ENCODE measurements at regions not wholly inside any gene's neighbourhood (a gene's known extent, or its start where the extent isn't known, plus 50 kb on each side); places are given as distances from the start of the nearest gene placed in this dataset.

GRCh38 chr15:72966641-72967040 lies 85.6 kb upstream of the NEO1 start:
- FAIRE-seq (no peak), DNase-seq (ENCODE audit: low spot score) (no peak)

DNA sequence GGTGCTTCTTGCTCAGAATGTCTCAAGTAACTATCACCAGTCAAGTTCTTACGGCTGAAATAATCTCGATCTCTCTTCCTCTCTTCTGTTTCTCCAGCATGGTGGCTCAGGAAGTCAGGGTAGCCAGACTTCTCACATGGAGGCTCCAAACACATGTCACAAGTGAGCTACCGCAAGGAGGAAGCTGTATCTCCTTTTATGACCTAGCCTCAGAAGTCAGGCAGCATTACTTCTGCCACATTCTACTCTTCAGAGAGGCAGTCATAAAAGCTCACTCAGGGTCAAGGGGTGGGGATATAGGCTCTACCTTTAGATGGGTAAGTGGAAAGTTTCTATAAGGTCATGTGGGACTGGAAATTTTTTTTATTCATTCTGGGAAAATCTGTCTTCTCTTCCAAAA lies 86.6 kb upstream of the NEO1 start:
- FAIRE-seq: no peak
- no peak for DNase-seq (ENCODE audit: low spot score)

GRCh38 chr15:72964542-72964941 lies 87.7 kb upstream of the NEO1 start:
- DNase-seq (ENCODE audit: low spot score) (no peak), FAIRE-seq (no peak)

DNA sequence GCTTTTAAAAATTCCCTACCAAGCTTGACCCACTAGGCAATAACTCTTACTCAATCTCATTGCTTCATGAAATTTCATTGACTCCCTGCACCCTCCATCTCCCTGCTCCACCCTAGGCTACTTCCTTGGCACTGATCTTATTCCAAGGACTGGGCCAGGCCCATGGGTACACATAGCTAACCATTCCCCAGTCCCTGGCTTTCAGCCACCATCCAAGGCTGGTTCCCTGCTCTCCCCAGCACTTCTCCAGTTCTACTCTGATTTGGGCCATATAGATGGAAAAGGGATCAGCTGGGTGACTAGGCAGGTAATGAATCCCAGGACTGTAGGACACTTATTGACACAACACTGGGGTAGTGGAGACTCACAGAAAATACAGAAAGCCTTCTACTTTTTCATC lies 88.1 kb upstream of the NEO1 start:
- FAIRE-seq (no peak), DNase-seq (ENCODE audit: low spot score) (no peak)

DNA sequence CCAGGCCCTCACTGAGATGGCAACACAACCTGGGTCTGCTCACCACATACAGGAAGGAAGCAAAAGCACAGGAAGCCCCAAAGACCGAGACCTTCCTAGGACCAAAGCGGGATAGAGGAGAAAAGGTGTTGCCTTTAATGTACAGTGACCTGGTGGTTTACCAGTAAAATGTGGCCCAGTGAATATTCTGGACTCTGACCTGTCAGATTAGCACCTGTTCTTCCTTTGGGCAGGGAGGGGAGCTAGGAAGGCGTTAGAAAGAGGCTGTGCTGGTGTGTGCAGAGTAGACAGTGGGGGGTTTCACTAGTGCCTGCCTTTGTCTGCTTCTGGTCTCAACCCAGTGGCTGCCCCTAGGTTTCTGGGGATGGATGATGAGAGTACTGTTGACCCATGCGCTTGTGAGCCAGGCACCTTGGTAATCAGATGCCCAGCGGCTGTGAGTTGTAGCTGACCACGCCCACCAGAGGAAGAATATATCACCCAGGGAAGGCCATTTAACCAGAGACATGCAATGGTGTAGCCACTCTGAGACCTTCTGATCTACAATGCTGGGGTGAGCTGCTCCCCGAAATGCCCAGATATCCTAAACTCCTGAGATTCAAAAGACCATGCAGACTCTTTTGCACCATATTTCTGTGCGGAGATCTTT lies 90.1 kb upstream of the NEO1 start:
- no peak for DNase-seq (ENCODE audit: low spot score)
- no peak for FAIRE-seq

GRCh38 chr15:72961346-72961745 lies 90.9 kb upstream of the NEO1 start:
- no peak for FAIRE-seq

GRCh38 chr15:72958634-72959033 lies 93.6 kb upstream of the NEO1 start:
- FAIRE-seq (no peak), DNase-seq (ENCODE audit: low spot score) (no peak)

More at GRCh38 chr15:72961346-72961745, 90.9 kb upstream of the NEO1 start:
- DNase-seq (ENCODE audit: low spot score): no peak

- DNase-seq (ENCODE audit: low spot score): no peak
- no peak for FAIRE-seq
These were observed 99.0 kb upstream of the NEO1 start for GRCh38 chr15:72953306-72953705.

- FAIRE-seq: no peak
- no peak for DNase-seq (ENCODE audit: low spot score)
These were observed 100.1 kb upstream of the NEO1 start for GRCh38 chr15:72952151-72952550.

GRCh38 chr15:72948662-72949061 lies 103.6 kb upstream of the NEO1 start:
- FAIRE-seq (no peak), DNase-seq (ENCODE audit: low spot score) (no peak)

DNA sequence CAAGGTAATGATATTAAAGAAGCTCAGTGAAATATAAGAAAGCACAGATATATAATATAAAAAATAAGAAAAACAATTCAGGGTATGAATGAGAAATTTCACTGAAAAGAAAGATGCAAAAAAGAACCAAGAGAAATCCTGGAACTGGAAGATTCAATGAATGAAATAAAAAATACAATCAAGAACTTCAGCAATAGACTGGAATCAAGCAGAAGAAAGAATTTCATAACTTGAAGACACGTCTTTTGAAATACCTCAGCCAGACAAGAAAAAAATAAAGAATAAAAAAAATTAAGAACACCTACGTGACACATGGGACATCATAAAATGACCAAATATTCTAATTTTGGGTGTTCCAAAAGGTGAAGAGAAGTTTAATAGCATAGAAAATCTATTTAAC lies 104.6 kb upstream of the NEO1 start:
- DNase-seq (ENCODE audit: low spot score) (no peak), FAIRE-seq (no peak)

DNA sequence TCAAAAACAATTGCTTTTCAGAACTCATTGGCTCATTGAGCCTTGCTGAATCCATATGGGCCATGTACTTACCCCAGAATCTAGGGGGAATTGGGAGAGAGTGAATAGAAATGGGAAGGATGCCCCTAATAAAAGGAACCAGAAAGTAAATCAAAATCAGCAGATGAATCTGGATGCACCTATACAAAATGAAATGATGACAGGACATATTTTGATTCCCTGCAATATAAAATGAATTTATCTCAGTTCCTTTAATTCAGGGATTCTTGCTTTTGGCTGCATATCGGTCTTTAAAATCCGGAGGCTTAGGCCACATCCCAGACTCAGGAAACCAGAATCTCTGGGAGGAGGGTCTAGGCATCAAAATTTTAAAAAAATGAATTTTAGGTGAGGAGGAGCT lies 107.7 kb upstream of the NEO1 start:
- DNase-seq (ENCODE audit: low spot score): no peak
- FAIRE-seq: no peak

GRCh38 chr15:72940229-72940622 lies 112.0 kb upstream of the NEO1 start:
- no peak for DNase-seq (ENCODE audit: low spot score)

GRCh38 chr15:72939514-72940228 lies 112.6 kb upstream of the NEO1 start:
- no peak for FAIRE-seq

More at GRCh38 chr15:72940229-72940622, 112.0 kb upstream of the NEO1 start:
- FAIRE-seq: no peak

DNA sequence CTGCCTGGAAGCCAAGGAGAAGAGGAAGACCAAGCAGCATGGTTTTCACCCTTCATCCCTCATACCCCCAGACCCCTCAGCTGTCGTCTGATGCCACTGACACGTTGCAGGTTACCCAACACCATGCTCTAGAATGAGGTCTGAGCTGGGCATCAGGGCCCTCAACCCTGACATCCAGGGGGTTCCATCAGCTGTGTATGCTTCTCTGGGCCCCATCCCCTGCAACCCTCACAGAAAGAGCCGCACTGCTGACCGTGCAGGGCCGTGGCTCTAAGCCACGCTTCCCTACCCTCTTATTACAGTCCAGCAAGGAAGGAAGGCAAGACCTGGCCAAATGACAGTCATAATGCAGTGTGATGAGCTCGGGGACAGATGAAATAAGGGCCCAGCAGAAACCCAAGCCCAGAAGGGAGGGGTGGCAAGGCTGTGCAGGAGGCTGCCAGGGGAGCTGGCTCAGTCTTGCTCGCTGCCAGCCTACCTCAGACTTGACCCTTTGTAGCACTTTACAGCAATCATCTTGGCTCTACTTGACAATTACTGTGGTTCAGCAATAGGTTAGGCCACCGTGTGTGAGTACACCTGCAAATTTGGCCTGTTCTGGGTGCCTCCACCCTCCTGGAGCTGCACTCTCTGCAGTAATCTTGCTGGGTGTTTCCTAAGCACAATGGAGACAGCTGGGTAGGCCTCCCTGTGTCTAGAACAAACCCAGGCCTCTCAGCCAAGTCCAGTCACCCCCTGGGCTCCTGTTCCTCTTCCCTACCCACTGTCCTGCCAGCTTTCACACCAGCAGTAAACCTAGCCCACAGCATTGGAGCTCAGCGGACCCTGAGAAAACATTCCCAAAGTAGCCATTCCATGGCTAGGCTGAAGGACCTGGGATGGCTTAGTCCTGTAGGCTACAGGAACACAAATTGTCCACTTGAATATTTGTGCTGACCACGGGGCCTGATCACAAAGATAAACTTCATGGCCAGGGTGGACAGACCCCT lies 115.3 kb upstream of the NEO1 start:
- no peak for DNase-seq (ENCODE audit: low spot score)
- no peak for FAIRE-seq

More at GRCh38 chr15:72939514-72940228, 112.6 kb upstream of the NEO1 start:
- DNase-seq (ENCODE audit: low spot score): no peak

GRCh38 chr15:72936237-72936636 lies 116.0 kb upstream of the NEO1 start:
- DNase-seq (ENCODE audit: low spot score) (no peak), FAIRE-seq (no peak)

DNA sequence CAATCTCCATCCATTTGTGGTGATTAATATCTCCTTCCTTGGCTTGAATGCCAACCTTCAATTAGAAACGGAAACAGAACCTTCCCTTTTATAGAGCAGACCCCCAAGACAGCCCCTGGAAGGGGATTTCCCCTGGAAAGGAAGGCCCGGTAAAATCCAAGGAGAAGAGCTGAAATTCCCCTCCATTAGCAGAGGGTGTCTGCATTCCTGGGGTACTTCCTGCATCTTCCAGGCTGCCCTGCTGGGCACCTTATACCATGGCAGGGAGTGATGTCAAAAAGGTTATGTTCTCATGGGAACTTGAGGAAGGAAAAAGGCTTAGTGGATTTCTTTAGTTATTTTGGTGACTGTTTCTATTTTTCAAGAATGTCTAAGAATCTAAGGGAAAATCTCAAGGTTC lies 116.7 kb upstream of the NEO1 start:
- DNase-seq (ENCODE audit: low spot score) (no peak), FAIRE-seq (no peak)

DNA sequence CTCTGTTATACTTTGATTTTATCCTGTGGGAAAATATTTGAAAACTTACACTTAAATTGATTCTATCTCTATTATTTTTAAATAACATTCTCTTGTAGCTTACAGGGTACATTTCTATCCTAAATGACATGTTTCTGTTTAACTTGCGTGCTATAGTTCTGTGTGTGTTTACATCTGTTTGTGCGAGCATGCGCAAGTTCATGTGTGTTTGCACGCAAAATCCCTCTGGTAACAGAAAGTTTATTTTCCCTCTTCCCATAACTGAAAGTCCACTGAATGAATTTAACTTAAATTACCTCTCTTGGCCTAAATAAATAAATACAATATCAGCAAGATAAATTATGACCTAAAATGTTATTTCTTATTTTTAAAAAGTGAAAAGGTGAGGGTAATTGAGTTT lies 117.3 kb upstream of the NEO1 start:
- no peak for DNase-seq (ENCODE audit: low spot score)
- no peak for FAIRE-seq

DNA sequence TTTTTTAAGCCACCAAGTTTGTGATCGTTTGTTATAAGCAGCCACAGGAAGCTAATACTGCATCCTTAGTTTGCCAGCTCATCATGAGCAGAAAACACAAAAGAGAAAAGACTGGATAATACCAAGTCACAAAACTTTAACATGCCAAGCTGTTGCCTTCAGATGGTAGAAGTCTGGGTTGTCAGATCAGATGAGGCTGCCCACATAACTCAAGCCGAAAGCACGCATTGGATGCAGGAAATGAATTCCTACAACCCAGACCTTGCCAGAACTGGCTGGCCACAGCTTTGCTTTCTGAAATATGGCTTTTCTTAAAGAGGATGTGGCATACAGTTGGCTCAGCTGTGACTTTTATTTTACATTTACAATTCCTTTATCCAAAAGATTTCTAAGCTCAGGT lies 118.3 kb upstream of the NEO1 start:
- no peak for FAIRE-seq
- no peak for DNase-seq (ENCODE audit: low spot score)

GRCh38 chr15:72932472-72932871 lies 119.8 kb upstream of the NEO1 start:
- DNase-seq (ENCODE audit: low spot score) (no peak), FAIRE-seq (no peak)

DNA sequence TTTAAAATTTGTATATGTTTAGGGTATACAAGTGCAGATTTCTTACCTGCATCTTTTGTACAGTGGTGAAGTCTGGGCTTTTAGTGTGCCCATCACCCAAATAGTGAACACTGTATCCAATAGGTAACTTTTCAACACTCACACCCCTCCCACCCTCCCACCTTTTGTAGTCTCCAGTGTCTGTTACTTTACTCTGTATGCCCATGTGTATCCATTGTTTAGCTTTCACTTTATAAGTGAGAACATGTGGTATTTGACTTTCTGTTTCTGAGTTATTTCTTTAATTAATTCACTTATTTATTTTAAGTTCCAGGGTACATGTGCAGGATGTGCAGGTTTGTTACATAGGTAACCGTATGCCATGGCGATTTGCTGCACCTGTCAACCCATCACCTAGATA lies 124.8 kb upstream of the NEO1 start:
- no peak for FAIRE-seq
- no peak for DNase-seq (ENCODE audit: low spot score)

DNA sequence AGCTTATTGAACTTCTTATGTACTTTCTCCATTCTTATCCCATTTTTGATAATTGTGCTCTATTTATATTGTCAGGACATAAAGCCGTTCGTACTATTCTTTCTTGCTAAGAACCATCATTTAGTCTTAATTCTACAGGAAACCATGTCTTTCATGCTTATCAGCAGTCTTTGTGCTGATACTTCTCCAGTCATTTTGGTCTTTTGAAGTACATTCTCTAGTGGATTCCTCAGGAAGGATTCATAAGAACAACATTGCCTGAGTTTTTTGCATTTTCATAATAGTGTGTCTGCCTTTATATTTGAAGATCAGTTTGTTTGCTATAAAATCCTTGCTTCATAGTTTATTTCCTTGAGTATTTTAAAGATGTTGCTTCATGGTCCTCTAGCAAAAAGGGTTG lies 126.6 kb upstream of the NEO1 start:
- DNase-seq (ENCODE audit: low spot score) (no peak), FAIRE-seq (no peak)

Measured in RCC 7860 (cell line).